ENCODE measurements at regions not wholly inside any gene's neighbourhood (a gene's known extent, or its start where the extent isn't known, plus 50 kb on each side); places are given as distances from the start of the nearest gene placed in this dataset.
"Not testable (repeated sequence)": the region's sequence is repeated elsewhere in the genome, so short reads cannot be mapped to it uniquely, and the experiment has no call there.

DNA sequence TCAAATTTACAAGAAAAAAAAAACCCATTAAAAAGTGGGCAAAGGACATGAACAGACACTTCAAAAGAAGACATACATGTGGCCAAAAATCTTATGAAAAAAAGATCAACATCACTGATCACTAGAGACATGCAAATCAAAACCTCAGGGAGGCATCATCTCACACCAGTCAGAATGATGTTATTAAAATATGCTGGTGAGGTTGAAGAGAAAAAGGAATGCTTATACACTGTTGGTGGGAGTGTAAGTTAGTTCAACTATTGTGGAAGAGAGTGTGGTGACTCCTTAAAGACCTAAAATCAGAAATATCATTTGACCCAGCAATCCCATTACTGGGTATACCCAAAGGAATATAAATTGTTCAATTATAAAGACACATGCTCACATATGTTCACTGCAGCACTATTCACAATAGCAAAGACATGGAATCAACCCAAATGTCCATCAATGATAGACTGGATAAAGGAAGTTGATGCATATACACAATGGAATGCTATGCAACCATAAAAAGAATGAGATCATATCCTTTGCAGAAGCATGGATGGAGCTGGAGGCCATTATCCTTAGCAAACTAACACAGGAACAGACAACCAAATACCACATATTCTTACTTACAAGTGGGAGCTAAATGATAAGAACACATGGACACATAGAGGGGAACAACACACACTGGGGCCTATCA lies 100.3 kb upstream of the GALNT15 start:
- not testable (repeated sequence) for DNase-seq (ENCODE audit: low read depth, low spot score)

DNA sequence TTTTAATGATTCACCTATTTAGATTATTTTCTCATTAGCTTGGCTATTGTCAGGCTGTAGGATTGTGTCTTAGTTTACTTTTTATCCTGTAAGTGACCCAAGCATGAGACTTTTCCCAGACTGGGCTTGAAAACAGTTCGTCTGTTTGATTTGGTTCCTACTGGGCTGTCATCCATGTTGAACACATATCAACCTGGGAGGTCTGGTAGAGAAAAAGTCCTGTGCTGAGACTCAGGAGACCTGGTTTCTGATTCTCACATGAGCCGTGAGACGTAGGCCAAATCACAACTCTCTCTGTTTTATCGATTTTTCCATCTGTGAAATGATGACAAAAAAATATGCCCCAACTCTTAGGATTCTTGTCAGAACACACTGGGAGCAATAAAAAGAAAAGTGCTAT lies 98.8 kb upstream of the GALNT15 start:
- no peak for DNase-seq (ENCODE audit: low read depth, low spot score)

DNA sequence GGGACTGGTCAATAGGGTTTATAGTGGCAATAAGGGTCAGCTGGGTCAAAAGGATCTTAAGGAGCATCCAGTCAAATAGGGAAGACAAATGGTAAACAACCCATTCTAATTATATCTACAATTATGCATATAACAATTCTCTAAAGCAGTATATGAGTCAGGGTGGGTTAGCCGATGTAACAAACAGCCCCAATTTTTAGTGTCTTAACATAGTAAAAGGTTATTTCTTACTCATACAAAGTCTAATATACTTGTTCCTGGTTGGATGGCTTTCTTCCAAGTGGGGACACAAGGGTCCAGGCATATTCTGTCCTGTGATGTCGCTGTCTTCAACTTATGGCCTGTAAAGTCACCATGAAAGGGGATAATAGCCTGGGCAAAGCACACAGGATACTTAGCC lies 97.9 kb upstream of the GALNT15 start:
- DNase-seq (ENCODE audit: low read depth, low spot score): no peak

DNA sequence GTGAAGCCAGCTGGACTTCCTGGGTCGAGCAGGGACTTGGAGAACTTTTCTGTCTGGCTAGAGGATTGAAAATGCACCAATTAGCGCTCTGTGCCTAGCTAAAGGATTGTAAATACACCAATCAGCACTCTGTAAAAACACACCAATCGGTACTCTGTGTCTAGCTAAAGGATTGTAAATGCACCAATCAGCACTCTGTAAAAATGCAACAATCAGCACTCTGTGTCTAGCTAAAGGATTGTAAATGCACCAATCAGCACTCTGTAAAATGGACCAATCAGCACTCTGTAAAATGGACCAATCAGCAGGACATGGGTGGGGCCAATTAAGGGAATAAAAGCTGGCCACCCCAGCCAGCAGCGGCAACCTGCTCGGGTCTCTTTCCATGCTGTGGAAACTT lies 97.3 kb upstream of the GALNT15 start:
- DNase-seq (ENCODE audit: low read depth, low spot score): not testable (repeated sequence)

DNA sequence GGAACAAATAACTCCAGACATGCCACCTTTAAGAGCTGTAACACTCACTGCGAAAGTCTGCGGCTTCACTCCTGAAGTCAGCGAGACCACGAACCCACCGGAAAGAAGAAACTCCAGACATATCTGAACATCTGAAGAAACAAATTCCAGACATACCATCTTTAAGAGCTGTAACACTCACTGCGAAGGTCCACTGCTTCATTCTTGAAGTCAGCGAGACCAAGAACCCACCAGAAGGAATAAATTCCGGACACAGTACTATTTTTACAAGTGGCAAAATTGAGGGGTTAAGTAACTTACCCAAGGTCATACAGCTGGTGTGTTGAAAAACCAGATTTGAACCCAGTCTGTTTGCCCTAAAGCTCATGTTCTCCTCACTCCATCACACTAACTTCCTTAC lies 96.8 kb upstream of the GALNT15 start:
- DNase-seq (ENCODE audit: low read depth, low spot score): not testable (repeated sequence)

DNA sequence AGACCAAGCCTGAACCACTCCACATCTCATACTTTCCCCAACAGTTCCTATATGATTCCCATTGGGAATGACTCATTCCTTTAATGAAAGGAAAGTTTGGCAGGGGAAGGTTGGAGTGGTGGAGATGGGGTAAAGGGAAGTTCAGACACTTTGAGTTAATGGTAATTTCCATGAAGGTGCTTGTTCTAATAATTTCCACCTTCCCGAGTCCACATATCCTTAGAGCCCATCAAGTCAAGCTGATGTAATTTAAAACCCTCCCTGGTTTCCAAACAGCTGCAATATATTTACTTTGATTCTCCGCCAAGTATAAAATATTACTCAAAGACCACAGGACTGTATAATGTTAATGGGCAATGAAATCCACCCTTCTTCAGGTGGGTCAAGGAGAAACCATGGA lies 95.0 kb upstream of the GALNT15 start:
- DNase-seq (ENCODE audit: low read depth, low spot score): no peak

DNA sequence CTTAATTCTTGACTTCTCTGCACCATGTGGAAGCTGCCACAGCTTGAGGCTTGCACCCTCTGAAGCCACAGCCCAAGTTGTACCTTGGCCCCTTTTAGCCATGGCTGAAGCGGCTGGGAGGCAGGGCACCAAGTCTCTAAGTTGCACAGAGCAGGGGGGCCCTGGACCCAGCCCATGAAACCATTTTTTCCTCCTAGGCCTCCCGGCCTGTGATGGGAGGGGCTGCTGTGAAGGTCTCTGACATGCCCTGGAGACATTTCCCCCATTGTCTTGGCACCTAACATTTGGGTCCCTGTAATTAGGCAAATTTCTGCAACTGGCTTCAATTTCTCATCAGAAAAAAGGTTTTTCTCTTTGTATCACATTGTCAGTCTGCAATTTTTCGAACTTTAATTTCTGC lies 92.8 kb upstream of the GALNT15 start:
- no peak for DNase-seq (ENCODE audit: low read depth, low spot score)

- no peak for DNase-seq (ENCODE audit: low read depth, low spot score)
These were observed 89.6 kb upstream of the GALNT15 start for GRCh38 chr3:16084887-16085286.

GRCh38 chr3:16085410-16085809 lies 89.1 kb upstream of the GALNT15 start:
- DNase-seq (ENCODE audit: low read depth, low spot score): no peak

GRCh38 chr3:16085884-16086608 lies 88.4 kb upstream of the GALNT15 start:
- no peak for DNase-seq (ENCODE audit: low read depth, low spot score)

- DNase-seq (ENCODE audit: low read depth, low spot score): no peak
These were observed 87.8 kb upstream of the GALNT15 start for GRCh38 chr3:16086690-16087089.

- no peak for DNase-seq (ENCODE audit: low read depth, low spot score)
These were observed 86.0 kb upstream of the GALNT15 start for GRCh38 chr3:16088496-16088895.

DNA sequence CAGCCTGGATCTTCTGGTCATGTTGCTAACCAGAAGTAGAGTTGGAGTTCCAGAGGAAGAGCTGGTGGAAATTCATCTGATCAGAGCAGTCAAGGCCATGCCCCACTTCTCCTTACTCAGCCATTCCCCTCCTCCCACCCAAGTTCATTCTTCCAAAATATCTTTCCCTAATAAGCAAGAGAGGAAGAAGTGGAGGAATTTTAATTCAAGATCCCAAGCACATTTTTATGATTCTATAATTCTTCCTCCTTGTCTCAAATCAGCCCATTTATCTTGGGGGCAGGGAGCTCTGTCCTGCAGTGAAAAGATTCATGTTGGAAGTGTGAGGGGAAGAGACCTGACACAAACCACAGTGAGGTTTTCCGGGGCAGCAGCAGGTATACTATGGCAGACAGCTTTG lies 85.0 kb upstream of the GALNT15 start:
- DNase-seq (ENCODE audit: low read depth, low spot score): no peak

GRCh38 chr3:16090024-16090423 lies 84.5 kb upstream of the GALNT15 start:
- DNase-seq (ENCODE audit: low read depth, low spot score): no peak

DNA sequence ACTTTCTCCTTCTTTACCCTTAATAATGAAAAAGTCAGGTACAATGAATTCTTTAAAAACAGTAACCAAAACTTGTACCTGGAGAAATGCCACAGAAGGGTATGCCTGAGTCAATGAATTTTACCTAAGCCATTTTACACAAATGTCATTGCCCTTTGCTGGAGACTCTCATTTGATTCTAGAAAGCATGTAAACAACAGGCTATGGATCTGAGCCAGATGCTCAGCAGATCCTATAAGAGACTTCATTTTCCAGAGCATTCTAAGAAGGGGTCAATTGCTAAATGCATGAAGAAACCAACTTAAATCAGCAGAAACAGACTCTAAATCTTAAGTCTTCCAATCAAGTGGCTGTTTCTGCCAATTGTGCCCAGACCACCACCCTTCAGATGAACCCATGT lies 83.8 kb upstream of the GALNT15 start:
- no peak for DNase-seq (ENCODE audit: low read depth, low spot score)

DNA sequence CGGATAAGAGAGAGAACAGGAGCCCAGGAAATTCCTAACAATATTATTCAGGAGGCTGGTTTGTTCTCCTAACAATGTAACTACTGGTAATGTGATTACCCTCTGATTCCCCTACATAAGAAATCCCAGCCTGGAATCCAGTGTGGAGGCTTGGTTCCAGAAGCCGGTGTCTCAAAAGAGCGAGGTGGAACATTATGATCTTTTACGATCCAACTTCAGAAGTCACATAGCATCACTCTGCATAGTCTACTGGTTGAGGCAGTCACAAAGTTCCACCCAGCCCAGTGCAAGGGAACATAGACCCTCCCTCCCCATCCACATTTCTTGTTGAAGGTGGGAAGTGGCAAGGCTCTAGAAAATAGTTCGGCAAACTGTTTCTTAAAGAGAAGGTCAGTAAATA lies 81.6 kb upstream of the GALNT15 start:
- DNase-seq (ENCODE audit: low read depth, low spot score): no peak

DNA sequence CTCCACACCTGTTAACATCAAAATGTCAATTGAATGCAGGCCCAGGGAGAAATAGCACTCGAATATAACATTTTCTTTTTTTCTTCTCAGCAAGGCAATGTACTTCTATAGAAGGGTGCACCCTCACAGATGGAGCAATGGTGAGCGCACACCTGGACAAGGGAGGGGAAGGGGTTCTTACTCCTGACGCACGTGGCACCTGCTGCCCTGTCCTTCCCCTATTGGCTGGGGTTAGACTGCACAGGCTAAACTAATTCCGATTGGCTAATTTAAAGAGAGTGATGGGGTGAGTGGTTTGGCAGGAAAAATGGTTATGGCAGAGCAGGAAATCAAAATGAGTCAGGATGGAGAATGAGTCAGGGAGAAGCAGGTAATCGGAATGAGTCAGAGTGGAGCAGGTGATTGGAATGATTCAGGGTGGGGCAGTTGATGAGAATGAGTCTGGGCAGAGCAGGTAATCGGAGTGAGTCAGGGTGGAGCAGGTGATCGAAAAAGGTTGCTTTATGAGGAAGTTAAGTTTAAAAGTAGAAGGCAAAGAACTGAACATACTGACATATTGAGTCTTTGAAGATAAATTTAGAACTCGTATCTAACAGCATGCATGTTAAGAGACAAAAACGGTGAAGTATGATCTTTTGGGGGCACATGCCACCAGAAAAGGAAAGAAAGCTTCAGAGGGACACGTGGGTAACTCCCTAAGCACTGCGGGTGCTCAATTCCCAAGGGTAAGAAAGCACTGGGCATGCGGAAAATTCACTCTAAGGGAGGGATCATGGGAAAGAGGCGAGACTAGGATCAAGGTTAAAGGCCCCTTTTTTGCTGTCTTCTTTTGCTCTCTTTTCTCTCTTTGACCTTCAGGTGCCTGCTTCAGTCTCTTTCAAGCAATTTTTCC lies 72.9 kb upstream of the GALNT15 start:
- DNase-seq (ENCODE audit: low read depth, low spot score): no peak

DNA sequence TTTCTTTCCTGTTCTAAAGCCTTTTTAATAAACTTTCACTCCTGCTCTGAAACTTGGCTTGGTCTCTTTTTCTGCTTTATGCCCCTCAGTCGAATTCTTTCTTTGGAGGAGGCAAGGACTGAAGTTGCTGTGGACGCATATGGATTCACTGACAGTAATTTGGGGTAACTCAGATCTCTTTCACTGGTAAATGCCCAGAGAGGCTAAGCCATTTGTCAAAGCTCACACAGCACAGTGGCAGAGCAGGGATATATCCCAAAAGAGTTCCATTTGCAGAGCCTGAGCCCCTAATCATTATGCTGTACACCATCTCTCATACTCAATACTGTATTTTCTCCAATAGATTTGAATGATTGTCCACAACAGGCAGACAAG lies 72.3 kb upstream of the GALNT15 start:
- DNase-seq (ENCODE audit: low read depth, low spot score): no peak

- DNase-seq (ENCODE audit: low read depth, low spot score): no peak
These were observed 71.5 kb upstream of the GALNT15 start for GRCh38 chr3:16102905-16103364.

DNA sequence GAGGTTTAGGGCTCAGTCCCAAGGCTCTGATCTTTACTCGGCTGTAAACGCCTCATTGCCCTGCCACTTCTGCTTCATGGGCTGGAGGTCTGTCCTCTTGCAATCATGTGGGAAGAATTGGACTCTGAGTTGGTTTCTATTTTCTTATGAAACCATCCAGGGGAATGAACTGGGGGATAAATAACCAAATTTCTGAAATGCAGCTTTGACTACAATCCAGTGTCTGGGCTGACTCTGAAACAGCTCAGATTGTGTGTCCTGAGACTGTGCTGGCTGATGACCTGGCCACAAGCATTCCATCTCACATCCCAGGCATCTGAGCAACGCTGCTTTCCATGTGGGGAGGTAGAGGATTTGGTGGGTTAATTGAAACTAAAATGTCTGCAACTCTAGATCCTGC lies 71.0 kb upstream of the GALNT15 start:
- DNase-seq (ENCODE audit: low read depth, low spot score): no peak

GRCh38 chr3:16104156-16104555 lies 70.3 kb upstream of the GALNT15 start:
- DNase-seq (ENCODE audit: low read depth, low spot score): no peak

GRCh38 chr3:16106050-16106449 lies 68.4 kb upstream of the GALNT15 start:
- DNase-seq (ENCODE audit: low read depth, low spot score): no peak
